ENCODE measurements at regions not wholly inside any gene's neighbourhood (a gene's known extent, or its start where the extent isn't known, plus 50 kb on each side); places are given as distances from the start of the nearest gene placed in this dataset.

DNA sequence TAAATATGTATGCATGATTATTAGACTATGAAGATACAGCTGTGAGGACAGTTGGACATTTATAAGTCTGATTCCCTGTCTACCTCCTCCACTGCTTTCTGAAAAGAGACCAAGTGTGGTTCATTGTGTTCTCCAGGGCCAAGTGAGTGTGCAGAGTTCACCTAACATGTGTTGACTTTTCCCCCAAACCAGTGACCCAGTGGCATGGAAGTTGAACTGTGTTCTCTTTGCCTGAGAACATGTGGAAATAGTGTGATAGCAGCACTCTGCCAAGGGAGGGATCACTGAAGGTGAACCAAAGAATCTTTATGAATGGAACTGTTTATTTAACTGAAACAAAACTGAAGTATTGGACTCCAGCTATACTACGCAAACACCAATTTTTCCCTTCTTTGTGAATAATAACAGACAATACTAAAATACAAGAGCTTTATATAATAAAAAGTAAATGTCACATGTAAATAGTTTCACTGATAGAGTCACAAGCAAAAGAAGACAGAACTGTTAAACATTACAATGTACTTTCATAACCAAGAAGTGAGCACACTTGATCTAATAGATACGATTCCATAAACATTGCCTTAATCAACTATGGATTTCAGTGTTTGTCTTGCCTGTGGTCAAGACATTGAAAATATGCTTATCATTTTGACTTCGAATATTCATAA, 200.3 kb upstream of the FUT9 start (continued):
- TF ChIP-seq MEIS2 (CRISPR knock-in tag; IDR thresholded peaks at IDR 0.05) (peak; percentile 80; the same call in 1 of the 2 replicates), SIN3A (IDR thresholded peaks at IDR 0.05; ENCODE audit: borderline replicate concordance, low read depth, low read length) (no peak), SIX1 (CRISPR knock-in tag; IDR thresholded peaks at IDR 0.05; ENCODE audit: borderline replicate concordance) (peak; percentile 76; the same call in 1 of the 2 replicates), ZNF530 (CRISPR knock-in tag; IDR thresholded peaks at IDR 0.05; ENCODE audit: low read depth) (no peak), CTCF (CRISPR knock-in tag; IDR thresholded peaks at IDR 0.05) (peak; percentile 21; the same call in 1 of the 2 replicates), ZNF224 (CRISPR knock-in tag; IDR thresholded peaks at IDR 0.05) (no peak), ZNF605 (CRISPR knock-in tag; IDR thresholded peaks at IDR 0.05) (peak; percentile 86; the same call in 1 of the 2 replicates), BRD4 (CRISPR knock-in tag; IDR thresholded peaks at IDR 0.05) (peak; percentile 99), MYNN (CRISPR knock-in tag; IDR thresholded peaks at IDR 0.05; ENCODE audit: low read depth) (no peak), ZNF354B (CRISPR knock-in tag; IDR thresholded peaks at IDR 0.05) (no peak), SP4 (CRISPR knock-in tag; IDR thresholded peaks at IDR 0.05) (no peak), ZNF333 (CRISPR knock-in tag; IDR thresholded peaks at IDR 0.05; ENCODE audit: borderline replicate concordance) (no peak), ZNF850 (CRISPR knock-in tag; conservative IDR thresholded peaks at IDR 0.05) (no peak), BHLHE40 (IDR thresholded peaks at IDR 0.05; ENCODE audit: low read length) (0 out of 2 replicates have a peak, but pooled peaks have one; percentile 41), AGO1 (IDR thresholded peaks at IDR 0.05; ENCODE audit: low read depth, low read length, poor library complexity, severe bottlenecking) (no peak), ZNF253 (CRISPR knock-in tag; IDR thresholded peaks at IDR 0.05; ENCODE audit: borderline replicate concordance) (no peak)
- TF ChIP-seq, protein P1, sequence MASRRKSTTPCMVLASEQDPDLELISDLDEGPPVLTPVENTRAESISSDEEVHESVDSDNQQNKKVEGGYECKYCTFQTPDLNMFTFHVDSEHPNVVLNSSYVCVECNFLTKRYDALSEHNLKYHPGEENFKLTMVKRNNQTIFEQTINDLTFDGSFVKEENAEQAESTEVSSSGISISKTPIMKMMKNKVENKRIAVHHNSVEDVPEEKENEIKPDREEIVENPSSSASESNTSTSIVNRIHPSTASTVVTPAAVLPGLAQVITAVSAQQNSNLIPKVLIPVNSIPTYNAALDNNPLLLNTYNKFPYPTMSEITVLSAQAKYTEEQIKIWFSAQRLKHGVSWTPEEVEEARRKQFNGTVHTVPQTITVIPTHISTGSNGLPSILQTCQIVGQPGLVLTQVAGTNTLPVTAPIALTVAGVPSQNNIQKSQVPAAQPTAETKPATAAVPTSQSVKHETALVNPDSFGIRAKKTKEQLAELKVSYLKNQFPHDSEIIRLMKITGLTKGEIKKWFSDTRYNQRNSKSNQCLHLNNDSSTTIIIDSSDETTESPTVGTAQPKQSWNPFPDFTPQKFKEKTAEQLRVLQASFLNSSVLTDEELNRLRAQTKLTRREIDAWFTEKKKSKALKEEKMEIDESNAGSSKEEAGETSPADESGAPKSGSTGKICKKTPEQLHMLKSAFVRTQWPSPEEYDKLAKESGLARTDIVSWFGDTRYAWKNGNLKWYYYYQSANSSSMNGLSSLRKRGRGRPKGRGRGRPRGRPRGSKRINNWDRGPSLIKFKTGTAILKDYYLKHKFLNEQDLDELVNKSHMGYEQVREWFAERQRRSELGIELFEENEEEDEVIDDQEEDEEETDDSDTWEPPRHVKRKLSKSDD (CRISPR knock-in tag; IDR thresholded peaks at IDR 0.05; ENCODE audit: low read depth): peak; percentile 69; the same call in 1 of the 2 replicates
- TF ChIP-seq, protein P2, sequence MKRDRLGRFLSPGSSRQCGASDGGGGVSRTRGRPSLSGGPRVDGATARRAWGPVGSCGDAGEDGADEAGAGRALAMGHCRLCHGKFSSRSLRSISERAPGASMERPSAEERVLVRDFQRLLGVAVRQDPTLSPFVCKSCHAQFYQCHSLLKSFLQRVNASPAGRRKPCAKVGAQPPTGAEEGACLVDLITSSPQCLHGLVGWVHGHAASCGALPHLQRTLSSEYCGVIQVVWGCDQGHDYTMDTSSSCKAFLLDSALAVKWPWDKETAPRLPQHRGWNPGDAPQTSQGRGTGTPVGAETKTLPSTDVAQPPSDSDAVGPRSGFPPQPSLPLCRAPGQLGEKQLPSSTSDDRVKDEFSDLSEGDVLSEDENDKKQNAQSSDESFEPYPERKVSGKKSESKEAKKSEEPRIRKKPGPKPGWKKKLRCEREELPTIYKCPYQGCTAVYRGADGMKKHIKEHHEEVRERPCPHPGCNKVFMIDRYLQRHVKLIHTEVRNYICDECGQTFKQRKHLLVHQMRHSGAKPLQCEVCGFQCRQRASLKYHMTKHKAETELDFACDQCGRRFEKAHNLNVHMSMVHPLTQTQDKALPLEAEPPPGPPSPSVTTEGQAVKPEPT (CRISPR knock-in tag; IDR thresholded peaks at IDR 0.05; ENCODE audit: low read depth): no peak

Data from HepG2 (cell line).